ENCODE measurements at regions not wholly inside any gene's neighbourhood (a gene's known extent, or its start where the extent isn't known, plus 50 kb on each side); places are given as distances from the start of the nearest gene placed in this dataset.

DNA sequence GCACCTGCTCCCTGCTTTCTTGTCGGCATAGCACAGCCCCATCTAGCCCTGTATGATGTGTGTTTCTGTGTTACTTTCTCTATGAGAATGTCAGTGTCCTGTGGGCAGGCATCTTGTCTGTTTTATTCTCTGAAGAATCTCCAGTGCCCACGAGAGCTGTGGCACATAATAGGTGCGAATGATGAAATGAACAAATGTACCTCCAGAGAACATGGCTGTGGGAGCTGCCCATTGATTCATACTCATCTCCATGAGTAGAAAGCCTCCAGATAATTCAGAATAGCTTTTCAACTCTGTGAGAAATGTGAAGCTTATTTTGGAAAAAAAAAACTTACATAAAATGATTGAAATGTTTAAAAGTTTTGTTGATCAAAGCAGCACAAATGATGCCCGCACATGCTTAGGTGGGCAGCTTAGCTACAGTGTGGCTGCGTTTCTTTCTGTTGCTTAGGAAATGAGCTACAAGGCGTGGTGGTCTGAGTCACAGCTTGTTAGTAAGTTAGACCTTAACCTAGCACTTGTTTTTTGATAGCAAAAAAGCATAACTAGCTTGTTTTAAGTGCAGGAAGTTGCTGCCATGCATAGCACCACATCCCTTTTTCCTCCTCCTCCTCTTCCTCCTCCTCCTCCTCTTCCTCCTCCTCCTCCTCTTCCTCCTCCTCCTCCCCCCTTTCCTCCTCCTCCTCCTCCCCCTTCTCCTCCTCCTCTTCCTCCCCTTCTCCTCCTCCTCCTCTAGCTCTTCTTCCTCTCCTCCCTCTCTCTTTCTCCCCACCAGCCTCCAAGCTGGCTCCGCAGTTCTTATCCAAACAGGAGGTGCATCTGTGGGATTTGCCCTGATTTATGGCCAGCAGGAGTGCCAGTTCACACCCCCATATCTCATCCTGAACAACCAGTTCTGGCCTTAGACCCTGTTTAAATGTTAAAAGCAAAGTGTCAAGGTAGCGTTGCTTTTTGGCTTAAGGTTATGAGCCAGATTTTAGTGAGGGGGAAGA lies 221.5 kb downstream of the IRF8 start:
- DNase-seq, result no peak

DNA sequence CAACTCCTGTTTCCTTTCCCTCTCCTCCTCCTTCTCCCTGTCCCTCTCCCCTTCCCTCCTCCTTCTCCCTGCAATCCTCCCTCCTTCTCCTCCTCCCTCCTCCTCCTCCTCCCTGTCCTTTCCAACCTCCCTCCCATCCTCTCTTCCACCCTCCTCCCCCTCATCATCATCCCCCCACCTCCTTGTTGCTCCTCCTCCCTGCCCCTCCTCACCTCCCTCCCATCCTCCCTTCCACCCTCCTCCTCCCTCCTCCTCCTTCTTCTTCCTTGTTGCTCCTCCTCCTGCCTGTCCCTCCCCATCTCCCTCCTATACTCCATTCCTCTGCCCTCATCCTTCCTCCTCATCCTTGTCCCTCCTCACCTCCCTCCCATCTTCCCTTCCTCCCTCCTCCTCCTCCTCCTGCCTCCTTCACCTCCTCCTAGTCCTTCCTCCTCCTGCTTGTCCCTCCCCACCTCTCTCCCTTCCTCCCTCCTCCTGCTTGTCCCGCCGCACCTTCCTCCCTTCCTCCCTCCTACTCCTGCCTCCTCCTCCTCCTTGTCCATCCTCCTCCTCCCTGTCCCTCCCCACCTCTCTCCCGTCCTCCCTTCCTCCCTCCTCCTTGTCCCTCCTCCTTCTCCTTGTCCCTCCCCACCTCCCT lies 222.5 kb downstream of the IRF8 start:
- no peak for DNase-seq

DNA sequence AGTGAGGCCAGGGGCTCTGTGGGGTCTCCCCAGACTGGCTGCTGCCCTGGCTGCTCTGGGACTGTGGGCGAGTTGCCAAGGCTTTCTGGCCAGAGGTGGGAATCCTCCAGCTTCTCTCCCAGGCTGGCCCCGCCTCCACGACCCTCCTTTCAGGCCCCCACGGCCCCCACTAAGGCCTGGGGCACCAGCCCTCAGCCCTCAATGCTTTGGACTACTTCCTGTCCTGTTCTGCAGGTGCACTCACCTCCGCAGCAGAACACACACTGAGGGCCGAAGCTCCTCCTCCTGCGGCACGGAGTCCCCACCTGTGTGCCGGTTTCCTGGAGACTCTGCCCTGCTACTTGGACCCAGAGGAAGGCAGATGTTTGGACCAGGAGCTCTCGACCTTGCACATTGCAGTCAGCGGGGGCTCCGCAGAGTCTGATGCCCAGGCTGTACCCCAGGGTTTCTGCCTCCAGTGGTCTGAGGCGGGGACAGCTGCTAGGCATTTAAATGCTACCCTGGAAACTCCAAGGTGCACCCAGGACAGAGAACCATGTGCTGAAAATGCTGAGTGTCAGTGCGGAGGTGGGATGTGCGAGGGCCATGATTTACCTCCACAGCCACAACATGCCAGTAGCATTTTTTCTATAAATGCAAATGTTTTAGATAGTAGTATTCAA lies 223.8 kb downstream of the IRF8 start:
- no peak for DNase-seq

DNA sequence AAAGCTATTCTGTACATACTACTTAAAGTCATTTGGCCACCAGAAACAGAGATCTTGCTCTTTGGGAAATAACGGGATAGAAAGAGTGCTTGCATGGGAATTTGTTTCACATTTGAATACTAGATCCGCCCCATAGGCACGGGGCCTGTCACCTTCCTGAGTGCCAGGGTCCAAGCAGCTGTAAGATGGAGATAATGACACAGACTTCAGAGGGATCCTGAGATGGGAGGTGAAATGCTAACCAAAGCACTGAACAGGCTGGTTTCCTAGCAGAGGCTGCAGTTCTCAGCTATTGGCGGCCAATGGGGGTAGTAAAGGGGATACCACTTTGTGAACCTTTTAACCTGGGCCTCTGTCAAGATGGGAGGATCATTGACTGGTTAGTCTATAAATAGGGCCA lies 225.4 kb downstream of the IRF8 start:
- DNase-seq, result no peak

DNA sequence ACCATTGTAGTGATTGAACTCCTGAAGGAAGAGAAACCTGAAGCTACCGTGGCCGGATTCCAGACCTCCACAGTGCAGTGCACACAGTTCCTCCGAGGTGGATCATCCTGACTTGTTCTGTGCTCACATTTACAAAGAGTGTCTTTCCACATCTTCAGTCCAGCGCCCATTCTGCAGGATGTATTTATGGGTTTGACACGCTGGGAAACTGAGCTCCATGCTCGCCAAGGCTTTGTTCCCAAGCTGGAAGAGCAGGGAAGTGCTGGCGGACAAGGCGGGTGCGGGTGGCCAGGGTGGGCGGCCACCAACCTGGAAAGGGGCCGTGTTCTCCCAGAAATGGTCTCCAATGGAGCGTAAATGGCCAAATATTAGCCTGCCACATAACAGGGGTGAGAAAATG lies 227.9 kb downstream of the IRF8 start:
- no peak for DNase-seq

DNA sequence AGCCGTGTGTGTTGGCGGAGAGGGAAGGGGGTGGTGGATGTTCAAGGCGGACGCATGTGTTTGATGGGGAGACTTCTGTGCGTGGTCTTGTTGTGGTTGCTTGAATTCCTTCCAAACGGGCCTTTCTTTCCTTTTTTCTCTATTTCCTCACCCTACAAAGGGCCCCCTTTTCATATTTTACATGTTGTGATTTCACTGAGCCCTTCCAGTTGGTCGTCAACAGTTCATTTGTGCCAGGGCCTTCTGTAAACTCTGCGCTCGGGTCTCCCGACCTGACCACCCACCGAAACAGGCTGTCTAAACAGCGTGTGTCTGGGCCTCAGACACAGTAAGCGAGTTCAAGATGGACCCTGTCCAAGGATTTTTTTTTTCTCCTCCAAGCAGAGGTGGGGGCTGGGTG lies 228.4 kb downstream of the IRF8 start:
- no peak for DNase-seq

DNA sequence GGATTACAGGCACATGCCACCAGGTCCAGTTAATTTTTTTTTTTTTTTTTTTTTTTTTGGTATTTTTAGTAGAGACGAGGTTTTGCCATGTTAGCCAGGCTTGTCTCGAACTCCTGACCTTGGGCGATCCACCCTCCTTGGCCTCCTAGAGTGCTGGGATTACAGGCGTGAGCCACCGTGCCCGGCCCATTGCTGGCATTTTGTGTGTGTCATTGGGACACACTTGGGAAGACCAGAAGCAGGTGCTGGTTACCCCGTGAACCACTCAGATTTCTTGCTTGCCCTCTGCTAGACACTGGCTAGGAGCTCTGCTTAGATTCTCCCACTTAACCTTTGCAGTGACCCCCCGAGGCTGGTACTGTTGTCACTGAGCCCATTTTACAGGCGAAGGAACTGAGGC lies 229.3 kb downstream of the IRF8 start:
- DNase-seq, result no peak

DNA sequence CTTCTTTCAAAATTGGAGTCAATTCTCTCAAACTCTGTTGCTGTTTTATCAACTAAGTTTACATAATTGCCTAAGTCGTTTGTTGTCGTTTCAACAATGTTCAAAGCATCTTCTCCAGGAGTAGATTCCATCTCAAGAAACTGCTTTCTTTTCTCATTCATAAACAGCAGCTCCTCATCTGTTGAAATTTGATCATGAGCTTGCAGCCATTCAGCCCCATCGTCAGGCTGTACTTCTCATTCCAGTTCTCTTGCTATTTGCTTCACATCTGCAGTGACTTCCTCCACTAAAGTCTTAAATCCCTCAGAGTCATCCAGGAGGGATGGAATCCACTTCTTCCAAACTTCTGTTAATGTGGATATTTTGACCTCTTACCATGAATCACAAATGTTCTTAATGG lies 230.6 kb downstream of the IRF8 start:
- no peak for DNase-seq

DNA sequence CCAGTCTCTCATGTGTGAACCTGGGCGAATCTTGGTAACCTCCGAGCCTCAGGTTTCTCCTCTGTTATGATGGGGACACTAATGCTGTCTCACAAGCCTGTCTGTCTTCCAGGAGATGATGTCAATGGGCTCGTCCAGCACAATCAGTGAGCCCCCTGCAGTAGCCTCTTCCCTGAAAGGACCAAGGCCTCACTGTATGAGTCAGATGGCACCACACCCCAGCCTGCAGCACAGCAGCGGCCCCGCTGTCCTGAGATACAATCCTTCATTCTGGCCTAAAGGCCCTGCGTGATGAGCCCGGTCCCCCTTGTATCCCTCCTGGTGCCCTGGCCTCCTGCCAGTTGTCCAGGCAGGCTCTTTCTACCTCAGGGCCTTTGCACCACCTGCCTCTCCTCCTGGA lies 234.4 kb downstream of the IRF8 start:
- no peak for DNase-seq

DNA sequence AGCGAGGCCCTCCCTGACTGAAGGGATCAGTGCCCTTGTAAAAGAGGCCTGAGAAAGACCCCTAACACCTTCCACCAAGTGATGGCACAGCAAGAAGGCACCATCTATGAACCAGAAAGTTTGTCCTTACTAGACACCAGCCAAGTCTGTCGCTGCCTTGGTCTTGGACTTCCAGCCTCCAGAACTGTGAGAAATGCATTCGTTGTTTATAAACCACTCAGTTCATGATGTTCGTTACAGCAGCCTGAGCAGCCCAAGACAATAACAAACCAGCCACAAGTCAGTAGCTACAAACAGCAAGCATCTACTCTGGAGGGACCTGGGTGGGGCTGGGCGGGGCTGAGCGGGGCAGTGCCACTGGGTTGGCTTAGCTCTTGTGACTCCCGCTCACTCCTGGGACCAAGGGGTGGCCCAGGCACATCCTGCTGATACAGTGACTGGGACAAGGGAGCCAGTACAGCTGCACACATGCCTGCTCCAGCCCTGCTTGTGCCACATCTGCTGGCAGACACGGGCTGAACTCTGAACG lies 234.9 kb downstream of the IRF8 start:
- DNase-seq, result no peak

DNA sequence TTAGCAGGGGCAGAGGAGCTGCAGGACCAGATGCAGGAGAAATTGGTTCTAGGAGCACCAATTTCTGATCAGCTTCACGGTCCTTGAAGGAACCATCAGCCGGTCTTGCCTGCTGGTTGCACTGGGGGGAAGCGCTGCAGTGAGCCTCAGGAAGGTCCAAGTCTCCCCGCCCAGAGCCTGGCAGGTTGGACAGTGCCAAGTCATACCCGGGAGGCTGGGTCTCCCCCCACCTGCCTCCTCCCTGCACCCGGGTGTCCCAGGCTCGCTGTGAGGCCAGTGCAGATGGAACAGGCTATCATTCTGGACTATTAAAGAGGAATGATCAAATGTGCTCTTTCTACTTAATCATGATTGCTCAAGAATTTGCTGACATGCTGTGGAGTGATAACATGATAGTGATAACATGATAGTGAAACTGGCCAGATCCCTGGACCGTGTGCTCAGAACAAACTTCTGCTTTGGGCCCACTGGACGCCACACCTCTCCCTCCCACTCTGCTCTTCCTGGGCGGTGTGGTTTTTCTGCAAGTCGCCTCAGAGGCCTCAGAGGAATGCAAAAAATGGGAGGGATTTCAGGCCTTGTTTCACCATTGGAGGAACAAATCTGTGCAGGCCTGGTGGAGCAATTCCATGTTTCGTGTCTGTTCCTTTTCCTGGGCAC lies 236.0 kb downstream of the IRF8 start:
- DNase-seq, result no peak

DNA sequence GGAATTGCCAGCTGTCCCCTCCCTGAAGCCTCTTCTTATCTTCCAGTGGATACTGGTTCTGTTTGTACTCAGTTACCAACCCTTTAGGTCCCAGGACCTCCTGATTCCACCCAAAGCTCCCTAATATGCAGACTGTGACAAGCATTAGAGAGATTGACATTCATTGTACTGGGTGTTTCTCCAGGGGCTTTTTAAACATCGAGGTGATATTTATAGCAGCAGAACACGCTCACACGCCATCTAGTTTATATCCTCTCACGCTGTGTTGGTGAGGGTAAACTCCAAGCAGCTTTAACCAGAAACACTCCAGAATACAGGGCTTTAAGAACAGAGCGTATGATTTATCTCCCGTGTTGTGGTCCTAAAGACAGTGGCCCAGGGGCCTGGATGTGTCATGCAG lies 238.4 kb downstream of the IRF8 start:
- no peak for DNase-seq

DNA sequence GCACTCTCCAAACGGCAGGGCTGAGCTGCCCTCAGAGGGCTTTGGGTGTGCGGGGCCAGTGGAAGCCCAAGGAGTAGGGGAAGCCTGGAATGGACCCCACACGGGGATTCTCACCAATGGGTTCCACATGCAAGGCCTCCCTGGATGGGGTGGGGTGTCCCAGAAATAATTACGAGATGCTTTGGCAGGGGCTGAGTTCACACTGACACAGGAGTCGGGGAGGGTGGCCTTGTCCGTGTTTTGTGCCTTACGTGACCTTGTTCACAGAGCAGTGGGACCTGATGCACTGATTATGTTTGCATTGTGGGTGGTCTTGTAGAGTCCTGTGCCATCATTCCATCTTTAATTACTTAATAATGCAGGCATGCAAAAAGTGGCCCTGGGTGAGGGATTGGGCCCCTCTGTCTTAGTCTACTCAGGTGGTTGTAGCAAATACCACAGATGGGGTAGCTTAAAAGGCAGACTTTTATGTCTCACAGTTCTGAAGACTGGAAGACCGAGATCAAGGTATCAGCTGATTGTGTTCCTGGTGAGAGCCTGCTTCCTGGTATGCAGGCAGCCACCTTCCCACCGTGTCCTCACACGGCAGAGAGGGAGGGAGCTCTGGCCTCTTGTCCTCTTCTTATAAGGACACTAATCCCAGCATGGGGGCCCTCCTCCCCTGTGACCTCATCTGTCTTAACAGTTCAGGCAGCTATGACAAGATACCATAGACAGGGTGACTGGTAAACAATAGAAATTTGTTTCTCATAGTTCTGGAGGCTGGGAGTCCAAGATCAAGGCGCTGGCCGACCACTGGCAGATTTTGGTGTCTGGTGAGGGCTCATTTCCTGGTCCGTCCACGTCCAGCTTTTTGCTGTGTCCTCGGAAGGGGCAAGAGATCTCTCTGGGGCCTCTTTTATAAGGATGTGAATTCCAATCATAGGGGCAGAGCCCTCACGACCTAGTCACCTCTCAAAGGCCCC lies 239.4 kb downstream of the IRF8 start:
- DNase-seq, result no peak

DNA sequence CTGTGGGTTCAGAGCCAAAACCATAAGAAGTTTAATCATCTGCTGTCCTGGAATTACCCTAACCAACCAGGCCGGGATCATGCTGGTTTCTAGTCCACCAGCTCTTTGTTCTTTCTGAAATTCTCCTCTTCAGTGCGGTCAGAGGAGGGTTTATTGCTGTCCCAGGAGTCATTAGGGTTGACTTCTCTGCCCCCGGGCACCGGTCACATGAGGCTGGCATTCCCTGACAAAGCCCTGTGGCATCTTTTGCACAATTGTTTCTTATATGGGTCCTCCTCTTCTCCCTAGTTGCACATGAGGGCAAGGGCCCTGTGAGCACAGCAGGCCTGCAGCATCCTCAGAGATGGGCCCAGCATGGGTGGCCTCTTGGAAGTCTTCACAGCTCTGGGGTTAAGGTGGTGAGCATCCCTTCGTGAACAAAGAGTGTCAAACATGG lies 243.9 kb downstream of the IRF8 start:
- no peak for DNase-seq

DNA sequence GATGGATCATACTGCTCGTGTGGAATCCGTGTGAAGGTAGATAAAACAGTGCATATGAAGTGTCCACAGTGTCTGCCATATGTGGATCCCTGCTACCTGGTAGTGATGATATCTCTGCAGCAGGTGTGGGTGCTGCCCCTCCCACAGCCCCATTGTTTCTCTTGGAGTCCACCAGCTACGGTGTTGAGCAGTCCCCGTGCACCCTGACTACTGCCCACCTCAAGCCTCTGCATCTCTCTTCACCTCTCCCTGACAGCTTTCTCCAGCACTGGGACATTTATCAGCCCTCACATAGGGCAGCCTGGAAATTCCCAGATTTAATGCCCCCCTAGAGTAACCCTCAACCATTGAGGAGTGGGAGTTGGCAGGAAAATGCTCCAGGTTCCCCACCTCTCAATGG lies 244.7 kb downstream of the IRF8 start:
- DNase-seq, result no peak

DNA sequence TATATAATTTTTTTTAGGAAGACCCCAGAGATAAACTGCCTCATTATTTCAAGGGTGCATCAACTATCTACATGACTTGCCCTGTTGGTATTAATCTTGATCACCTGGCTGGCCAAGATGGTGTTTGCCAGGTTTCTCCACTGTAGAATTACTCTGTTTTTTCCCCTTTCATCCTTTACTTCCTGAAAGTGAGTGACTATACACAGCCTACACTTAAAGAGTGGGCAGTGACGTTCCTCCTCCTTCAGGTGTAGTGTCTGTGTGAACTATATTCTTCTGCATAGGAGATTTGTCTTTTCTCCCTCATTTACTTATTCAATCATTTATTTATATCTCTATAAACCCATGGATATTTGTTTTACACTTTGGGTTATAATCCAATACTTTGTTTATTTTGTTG lies 246.7 kb downstream of the IRF8 start:
- no peak for DNase-seq

DNA sequence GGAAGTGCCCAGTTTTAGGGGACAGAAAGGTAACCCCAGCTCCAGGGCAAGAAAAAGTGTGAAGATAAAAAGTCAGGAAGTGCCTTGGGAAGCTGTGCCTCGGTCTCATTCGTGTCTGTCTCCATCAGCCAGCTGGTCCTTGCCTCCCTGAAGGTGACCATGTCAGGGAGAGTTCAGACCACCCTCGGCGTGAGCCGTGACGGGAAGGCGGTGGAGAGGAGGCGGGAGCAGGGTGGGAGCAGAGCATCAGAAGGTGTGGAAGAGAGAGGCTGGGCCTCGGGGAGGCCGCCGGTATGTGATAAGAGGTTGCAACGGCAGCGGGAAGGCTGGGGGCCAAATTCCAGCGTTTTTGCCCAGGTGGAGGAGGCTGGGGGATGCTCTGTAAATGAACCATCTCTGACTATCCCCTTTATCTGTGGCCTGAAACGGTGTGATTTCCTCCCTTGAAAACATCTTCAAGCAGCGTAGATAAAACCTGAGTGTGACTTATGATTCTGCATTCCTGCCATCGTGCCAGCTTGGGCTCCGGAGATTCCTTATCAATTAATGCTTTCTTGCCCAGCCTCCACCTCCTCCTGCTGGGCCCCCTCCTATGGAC lies 251.8 kb downstream of the IRF8 start:
- no peak for DNase-seq

DNA sequence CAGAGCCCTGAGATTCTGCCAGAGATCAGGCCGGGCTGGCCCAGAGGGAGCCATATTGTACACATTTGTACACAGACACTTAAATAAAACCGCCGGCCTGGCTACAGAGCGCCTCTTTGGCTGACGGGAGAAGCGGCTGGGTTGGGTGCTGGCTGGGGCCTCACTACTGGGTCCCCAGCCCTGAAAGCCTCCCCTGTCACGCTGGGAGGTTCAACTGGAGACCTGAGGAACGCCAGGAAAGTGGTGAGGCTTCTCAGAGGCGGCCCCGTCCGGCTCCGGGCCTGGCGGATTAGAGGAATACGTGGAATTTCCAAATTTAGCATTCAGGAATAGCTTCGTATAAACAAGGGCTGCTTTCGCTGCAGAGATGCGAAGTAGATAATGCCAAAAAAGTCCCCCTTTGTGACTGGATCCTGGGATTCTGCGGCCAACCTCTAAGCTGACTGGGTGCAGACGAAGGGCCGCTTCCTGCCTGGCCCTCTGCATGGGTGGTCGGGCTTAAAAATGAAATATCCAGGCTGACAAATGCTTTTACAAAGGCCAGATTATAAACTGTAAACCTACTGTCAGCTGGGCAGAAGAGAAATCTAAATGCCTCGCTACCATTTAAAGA lies 252.4 kb downstream of the IRF8 start:
- DNase-seq, result no peak

DNA sequence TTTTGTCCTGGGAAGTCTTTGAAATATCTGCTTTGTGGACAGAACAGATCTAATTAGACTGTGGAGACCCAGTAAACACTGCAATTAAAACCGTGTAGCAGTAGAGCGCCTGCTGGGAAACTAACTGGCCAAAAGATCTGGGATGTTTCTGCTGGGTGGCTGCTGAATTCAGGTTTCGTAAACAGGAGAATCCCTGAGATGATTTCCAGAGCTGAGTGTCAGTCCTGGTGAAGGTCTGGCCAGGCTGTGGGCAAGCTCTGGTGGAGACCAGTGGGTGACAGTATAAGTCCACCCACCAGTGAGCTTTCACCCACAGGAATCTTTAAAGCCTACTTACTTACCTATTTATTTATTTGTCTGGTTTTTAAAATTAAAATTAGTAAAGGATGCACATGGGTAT lies 257.2 kb downstream of the IRF8 start:
- DNase-seq, result no peak

DNA sequence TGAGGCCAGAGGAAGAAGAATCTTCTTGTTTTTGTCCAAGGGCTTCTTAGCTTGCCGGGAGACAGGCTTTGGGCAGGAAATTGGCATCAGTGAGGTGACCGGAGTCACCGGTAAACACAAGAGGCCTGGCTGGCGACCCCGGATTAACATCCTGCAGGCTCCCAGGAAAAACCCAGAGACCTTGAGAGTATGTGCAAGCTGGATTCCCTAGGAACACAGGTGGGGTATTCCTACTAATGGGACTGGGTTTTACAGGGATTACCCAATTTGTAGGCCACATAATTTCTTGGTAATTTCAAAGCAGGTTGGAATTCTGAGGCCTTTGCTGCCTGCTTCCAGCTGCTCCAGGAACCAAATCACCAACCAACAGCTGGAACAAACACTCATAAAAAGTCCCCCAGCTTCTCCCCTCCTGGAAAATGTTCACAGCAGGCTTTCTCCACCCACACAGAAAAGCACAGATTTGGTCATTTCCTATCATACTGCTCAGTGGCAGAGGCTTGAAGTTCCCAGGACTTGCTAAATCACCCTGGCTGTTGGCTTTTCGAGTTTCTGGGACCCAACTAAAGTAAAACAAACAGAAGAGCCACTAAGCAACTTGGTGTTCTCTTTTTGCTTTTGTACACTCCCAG lies 258.8 kb downstream of the IRF8 start:
- DNase-seq, result no peak

All from fibroblast of skin of abdomen (primary cell).